NOMO-1 treated with dmso at 0.1 percent for 144 hours (cell line): ENCODE measurements at regions not wholly inside any gene's neighbourhood (a gene's known extent, or its start where the extent isn't known, plus 50 kb on each side); places are given as distances from the start of the nearest gene placed in this dataset.

ENCODE experiments used
- DNase-seq: peaks from one replicate; lab custom pipeline; 2025; ENCODE audit not compliant: unreplicated experiment; lab: John Stamatoyannopoulos, UW

- DNase-seq, result no peak
Measured at GRCh38 chr6:120671519-120671918, 662.8 kb downstream of the TBC1D32 start.

GRCh38 chr6:120652506-120652905 lies 681.8 kb downstream of the TBC1D32 start:
- DNase-seq, result no peak

- no peak for DNase-seq
Measured at GRCh38 chr6:120648713-120649112, 685.6 kb downstream of the TBC1D32 start.

- DNase-seq, result no peak
Measured at GRCh38 chr6:120646101-120646500, 688.2 kb downstream of the TBC1D32 start.

GRCh38 chr6:120632975-120633374 lies 701.3 kb downstream of the TBC1D32 start:
- DNase-seq, result no peak

- no peak for DNase-seq
Measured at GRCh38 chr6:120627612-120628011, 706.7 kb downstream of the TBC1D32 start.

GRCh38 chr6:120622127-120622631 lies 712.1 kb downstream of the TBC1D32 start:
- DNase-seq, result no peak

- DNase-seq, result no peak
Measured at GRCh38 chr6:120620900-120621299, 713.4 kb downstream of the TBC1D32 start.

GRCh38 chr6:120615238-120615637 lies 719.0 kb downstream of the TBC1D32 start:
- DNase-seq, result no peak

GRCh38 chr6:120614723-120615122 lies 719.6 kb downstream of the TBC1D32 start:
- no peak for DNase-seq

- DNase-seq, result no peak
Measured at GRCh38 chr6:120608826-120609225, 725.5 kb downstream of the TBC1D32 start.

GRCh38 chr6:120606743-120607142 lies 727.5 kb downstream of the TBC1D32 start:
- no peak for DNase-seq

- no peak for DNase-seq
Measured at GRCh38 chr6:120604510-120604909, 729.8 kb downstream of the TBC1D32 start.

- DNase-seq, result no peak
Measured at GRCh38 chr6:120590611-120591010, 743.7 kb downstream of the TBC1D32 start.

- DNase-seq, result no peak
Measured at GRCh38 chr6:120588424-120588823, 745.9 kb downstream of the TBC1D32 start.

- DNase-seq, result no peak
Measured at GRCh38 chr6:120587381-120587780, 746.9 kb downstream of the TBC1D32 start.

- no peak for DNase-seq
Measured at GRCh38 chr6:120584111-120584760, 750.0 kb downstream of the TBC1D32 start.

GRCh38 chr6:120576061-120576460 lies 758.2 kb downstream of the TBC1D32 start:
- no peak for DNase-seq

- no peak for DNase-seq
Measured at GRCh38 chr6:120569714-120570113, 764.6 kb downstream of the TBC1D32 start.

- DNase-seq, result no peak
Measured at GRCh38 chr6:120564779-120565178, 769.5 kb downstream of the TBC1D32 start.

GRCh38 chr6:120558294-120558693 lies 776.0 kb downstream of the TBC1D32 start:
- DNase-seq, result no peak

GRCh38 chr6:120557554-120557953 lies 776.7 kb downstream of the TBC1D32 start:
- DNase-seq, result no peak

GRCh38 chr6:120556491-120556890 lies 777.8 kb downstream of the TBC1D32 start:
- DNase-seq, result no peak
